Esophagus squamous epithelium (tissue), 5 donors: ENCODE measurements at regions not wholly inside any gene's neighbourhood (a gene's known extent, or its start where the extent isn't known, plus 50 kb on each side); places are given as distances from the start of the nearest gene placed in this dataset.

ENCODE experiments used
- DNase-seq: peaks from one replicate; lab custom pipeline; 2025; lab: John Stamatoyannopoulos, UW
- H3K27ac ChIP-seq, 4 donors: fragments of 200-600 bp; sonication (generic); one replicate each; pipeline ENCODE4 v1.5.1; 2016 to 2019; ENCODE audit warnings: mild to moderate bottlenecking in 1 of 4
- H3K27me3 ChIP-seq, 4 donors: fragments of 200-600 bp; sonication (generic); 1 replicate in 3 of 4; 2 replicates in 1 of 4; pipeline versions ENCODE4 v1.5.1 to v1.6.0; 2017 to 2021; ENCODE audit warnings: antibody characterized with exemption in 1 of 4
- H3K36me3 ChIP-seq, 3 donors: fragments of 200-600 bp; sonication (generic); one replicate each; pipeline ENCODE4 v1.5.1; 2016 to 2019
- H3K4me1 ChIP-seq, 3 donors: fragments of 200-600 bp; sonication (generic); one replicate each; pipeline ENCODE4 v1.5.1; 2017 to 2019
- H3K4me3 ChIP-seq, 4 donors: fragments of 200-600 bp; sonication (generic); 1 replicate in 3 of 4; 2 replicates in 1 of 4; pipeline ENCODE4 v1.5.1; 2016 to 2019; ENCODE audit warnings: mild to moderate bottlenecking in 2 of 4, moderate library complexity in 1 of 4
- H3K9me3 ChIP-seq, 3 donors: fragments of 200-600 bp; sonication (generic); one replicate each; pipeline ENCODE4 v1.5.1; 2016 to 2019
- CTCF ChIP-seq, 6 experiments: fragments of 450-650 bp in 4 of 6; fragments of 200-600 bp in 2 of 6; sonication (generic) in 2 of 6; IDR thresholded peaks; one replicate each; pipeline ENCODE4 v1.5.1; 2016 to 2019; ENCODE audit warnings: antibody characterized with exemption in 6 of 6, mild to moderate bottlenecking in 4 of 6, moderate library complexity in 4 of 6
- POLR2A ChIP-seq, 4 donors: fragments of 450-650 bp; IDR thresholded peaks; one replicate each; pipeline ENCODE4 v1.6.1; 2017; ENCODE audit warnings: antibody characterized with exemption in 4 of 4, mild to moderate bottlenecking in 4 of 4, moderate library complexity in 3 of 4
- WGBS, 2 donors: methylation state at CpG; one replicate each; pipeline ENCODE4 v1.1.5; 2018; 5-methylcytosine and 5-hydroxymethylcytosine counted together
- intact Hi-C: fragments of 100-400 bp; cut with DNase I; formaldehyde crosslinking; loops from one replicate; pipeline ENCODE4 v1.15.0; 2022
- donor health status: DM: yes; HTN: yes; CAD: no.

- DNase-seq, result no peak
- intact Hi-C loops, result no loop called here
- TF ChIP-seq CTCF (IDR thresholded peaks at IDR 0.05) (no peak), POLR2A (IDR thresholded peaks at IDR 0.05) (no peak)
- Histone ChIP-seq H3K4me3 (no peak overlapping the region), H3K4me1 (no peaks in the 10 kb centered on the region), H3K27me3 (no peaks in the 10 kb centered on the region), H3K27ac (no peak overlapping the region), H3K36me3 (no peaks in the 10 kb centered on the region), H3K9me3 (peaks cover 0 to 7% (median 0%) of the 10 kb centered on the region in 3 donors)
- whole genome bisulfite sequencing, 2 donors, result 60% methylated on average over 1 of the region's 1 CpG; no CpG with 5 or more reads in 1 of the 2 donors
These were observed 384.8 kb upstream of the CADM2 start for GRCh38 chr3:84573962-84574361.

GRCh38 chr3:84586427-84586826 is 372.4 kb upstream of the CADM2 start:
- Histone ChIP-seq H3K27ac (no peak overlapping the region), H3K9me3 (no peaks in the 10 kb centered on the region), H3K36me3 (no peaks in the 10 kb centered on the region), H3K4me3 (no peak overlapping the region), H3K4me1 (no peaks in the 10 kb centered on the region), H3K27me3 (no peaks in the 10 kb centered on the region)
- TF ChIP-seq POLR2A (IDR thresholded peaks at IDR 0.05) (no peak), CTCF (IDR thresholded peaks at IDR 0.05) (no peak)
- DNase-seq, result no peak
- intact Hi-C loops, result no loop called here
- WGBS, 2 donors, result 41 to 50% methylated on average over 2 of the region's 2 CpGs

- TF ChIP-seq POLR2A (IDR thresholded peaks at IDR 0.05) (no peak), CTCF (IDR thresholded peaks at IDR 0.05) (no peak)
- Histone ChIP-seq H3K4me1 (no peaks in the 10 kb centered on the region), H3K9me3 (no peaks in the 10 kb centered on the region), H3K4me3 (no peak overlapping the region), H3K27me3 (no peaks in the 10 kb centered on the region), H3K36me3 (no peaks in the 10 kb centered on the region), H3K27ac (no peak overlapping the region)
- DNase-seq, result no peak
- intact Hi-C loops, result no loop called here
- 63% methylated on average over 7 of the region's 7 CpGs for WGBS, 2 donors
These were observed 358.0 kb upstream of the CADM2 start for GRCh38 chr3:84600703-84601225.

- TF ChIP-seq CTCF (IDR thresholded peaks at IDR 0.05) (no peak), POLR2A (IDR thresholded peaks at IDR 0.05) (no peak)
- H3K27me3 ChIP-seq, result no peaks in the 10 kb centered on the region
- intact Hi-C loops, result no loop called here
- no peaks in the 10 kb centered on the region for H3K36me3 ChIP-seq
- DNase-seq, result no peak
- no peaks in the 10 kb centered on the region for H3K4me1 ChIP-seq
- H3K27ac ChIP-seq, result no peak overlapping the region
- H3K9me3 ChIP-seq, result no peaks in the 10 kb centered on the region
- 22 to 38% methylated on average over 2 of the region's 2 CpGs for WGBS, 2 donors
- no peak overlapping the region for H3K4me3 ChIP-seq
These were observed 357.5 kb upstream of the CADM2 start for GRCh38 chr3:84601303-84601702.

- DNase-seq, result no peak
- TF ChIP-seq CTCF (IDR thresholded peaks at IDR 0.05), result no peak
- TF ChIP-seq POLR2A (IDR thresholded peaks at IDR 0.05), result no peak
- Histone ChIP-seq H3K36me3 (no peaks in the 10 kb centered on the region), H3K27ac (no peak overlapping the region), H3K27me3 (no peaks in the 10 kb centered on the region), H3K4me3 (no peak overlapping the region), H3K9me3 (no peaks in the 10 kb centered on the region), H3K4me1 (no peaks in the 10 kb centered on the region)
- WGBS, 2 donors, result 36 to 92% methylated on average over 1 of the region's 1 CpG
- intact Hi-C loops, result no loop called here
These were observed 337.0 kb upstream of the CADM2 start for GRCh38 chr3:84621823-84622222.
